Esophagus muscularis mucosa (tissue), 4 donors: ENCODE measurements at regions not wholly inside any gene's neighbourhood (a gene's known extent, or its start where the extent isn't known, plus 50 kb on each side); places are given as distances from the start of the nearest gene placed in this dataset.

Experiments
- CTCF ChIP-seq, 3 experiments: fragments of 200-600 bp in 2 of 3; fragments of 450-650 bp in 1 of 3; sonication (generic) in 2 of 3; IDR thresholded peaks; one replicate each; pipeline ENCODE4 v1.5.1; 2017 to 2019; ENCODE audit warnings: antibody characterized with exemption in 3 of 3, mild to moderate bottlenecking in 2 of 3, moderate library complexity in 1 of 3
- EP300 ChIP-seq: sonication (generic); formaldehyde crosslinking; IDR thresholded peaks from one replicate; pipeline ENCODE4 v1.6.1; 2017; ENCODE audit warnings: antibody characterized with exemption
- POLR2A ChIP-seq: fragments of 450-650 bp; IDR thresholded peaks from one replicate; pipeline ENCODE4 v1.6.1; 2017; ENCODE audit warnings: antibody characterized with exemption, moderate library complexity, mild to moderate bottlenecking, low read depth
- POLR2AphosphoS5 ChIP-seq, 2 donors: sonication (generic); formaldehyde crosslinking; IDR thresholded peaks; one replicate each; pipeline ENCODE4 v1.6.1; 2017; ENCODE audit warnings: antibody characterized with exemption in 2 of 2

DNA sequence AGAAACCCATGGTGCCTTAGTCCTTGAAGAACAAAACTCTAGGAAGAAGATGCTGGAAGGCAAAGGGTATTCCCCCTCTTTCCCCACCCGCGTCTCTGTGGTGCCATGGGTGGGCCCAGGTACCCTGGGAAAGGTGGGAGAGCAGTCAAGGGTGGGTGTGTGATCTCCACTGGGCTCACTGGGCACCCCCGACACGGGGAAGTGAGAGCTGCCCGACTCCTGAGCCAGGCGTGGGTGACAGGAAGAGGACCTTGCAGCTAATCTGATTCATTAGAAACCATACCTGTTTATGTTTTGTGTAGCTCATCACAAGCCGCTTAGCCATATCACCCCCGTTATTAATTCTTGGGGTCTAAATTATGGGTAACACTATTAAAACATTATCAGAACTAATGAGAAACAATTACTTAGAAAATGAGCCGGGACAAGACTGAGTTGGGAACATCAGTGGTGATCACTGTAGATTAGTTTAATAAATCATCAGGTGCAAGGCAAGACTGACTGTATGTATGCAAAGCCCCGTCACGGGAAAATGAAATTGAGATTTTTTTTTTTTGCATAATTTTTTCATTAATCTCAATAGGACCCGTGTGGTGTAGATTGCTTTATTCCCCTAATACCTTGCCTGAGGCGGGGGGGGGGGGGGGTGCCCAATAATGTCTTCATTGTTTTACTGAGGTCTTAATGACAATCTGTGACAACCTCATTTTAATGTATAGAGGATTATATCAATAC is 77.3 kb downstream of the ZIC5 start:
- no peak for TF ChIP-seq CTCF (IDR thresholded peaks at IDR 0.05)
- TF ChIP-seq POLR2AphosphoS5 (IDR thresholded peaks at IDR 0.05) = no peak
- no peak for TF ChIP-seq POLR2A
- no peak for TF ChIP-seq EP300
